Vagina (tissue), 2 donors: ENCODE measurements at regions not wholly inside any gene's neighbourhood (a gene's known extent, or its start where the extent isn't known, plus 50 kb on each side); places are given as distances from the start of the nearest gene placed in this dataset.

Experiments
- DNase-seq, 2 donors: peaks; one replicate each; pipeline ENCODE4 v3.0.0-alpha.2; 2017; ENCODE audit errors: extremely low spot score in 2 of 2
- H3K27ac ChIP-seq: fragments of 200-600 bp; sonication (generic); one replicate; pipeline ENCODE4 v1.5.1; 2019
- H3K27me3 ChIP-seq: fragments of 200-600 bp; sonication (generic); one replicate; pipeline ENCODE4 v1.5.1; 2019
- H3K36me3 ChIP-seq, 2 donors: fragments of 200-600 bp; sonication (generic); one replicate each; pipeline ENCODE4 v1.5.1; 2017 to 2019
- H3K4me1 ChIP-seq: fragments of 200-600 bp; sonication (generic); one replicate; pipeline ENCODE4 v1.5.1; 2019
- H3K4me3 ChIP-seq, 2 donors: fragments of 200-600 bp; sonication (generic); 1 replicate in 1 of 2; 2 replicates in 1 of 2; pipeline ENCODE4 v1.5.1; 2016 to 2019
- H3K9me3 ChIP-seq: fragments of 200-600 bp; sonication (generic); one replicate; pipeline ENCODE4 v1.5.1; 2019
- CTCF ChIP-seq, 3 experiments: fragments of 450-650 bp in 2 of 3; fragments of 200-600 bp in 1 of 3; sonication (generic) in 1 of 3; IDR thresholded peaks; one replicate each; pipeline ENCODE4 v1.5.1; 2017 to 2019; ENCODE audit warnings: antibody characterized with exemption in 3 of 3, mild to moderate bottlenecking in 2 of 3, moderate library complexity in 2 of 3
- POLR2A ChIP-seq, 2 donors: fragments of 450-650 bp; IDR thresholded peaks; one replicate each; pipeline ENCODE4 v1.6.1; 2017; ENCODE audit warnings: antibody characterized with exemption in 2 of 2, mild to moderate bottlenecking in 2 of 2, moderate library complexity in 2 of 2
- POLR2AphosphoS5 ChIP-seq, 2 donors: sonication (generic); formaldehyde crosslinking; IDR thresholded peaks; one replicate each; pipeline ENCODE4 v1.9.0; 2017; ENCODE audit warnings: antibody characterized with exemption in 2 of 2, mild to moderate bottlenecking in 2 of 2, low read depth in 1 of 2; ENCODE audit not compliant: insufficient read depth in 1 of 2
- intact Hi-C: fragments of 100-400 bp; cut with DNase I; formaldehyde crosslinking; loops from one replicate; pipeline ENCODE4 v1.15.1; 2023

GRCh38 chr6:97445407-97445806 lies 162.4 kb upstream of the MMS22L start:
- H3K36me3 ChIP-seq = no peaks in the 10 kb centered on the region
- TF ChIP-seq CTCF (IDR thresholded peaks at IDR 0.05) (no peak), POLR2A (IDR thresholded peaks at IDR 0.05) (no peak), POLR2AphosphoS5 (IDR thresholded peaks at IDR 0.05; ENCODE audit: insufficient read depth in 1 of 2, low read depth in 1 of 2) (no peak)
- no peaks in the 10 kb centered on the region for H3K9me3 ChIP-seq
- H3K4me3 ChIP-seq = no peak overlapping the region
- DNase-seq = no peak
- intact Hi-C loops = no loop called here
- H3K4me1 ChIP-seq = no peaks in the 10 kb centered on the region
- H3K27me3 ChIP-seq = no peaks in the 10 kb centered on the region
- H3K27ac ChIP-seq = no peak overlapping the region

- no peak overlapping the region for H3K4me3 ChIP-seq
- no peak overlapping the region for H3K27ac ChIP-seq
- intact Hi-C loops = no loop called here
- no peaks in the 10 kb centered on the region for H3K36me3 ChIP-seq
- no peaks in the 10 kb centered on the region for H3K9me3 ChIP-seq
- TF ChIP-seq POLR2A (IDR thresholded peaks at IDR 0.05) = no peak
- TF ChIP-seq CTCF (IDR thresholded peaks at IDR 0.05) = no peak
- TF ChIP-seq POLR2AphosphoS5 (IDR thresholded peaks at IDR 0.05; ENCODE audit: insufficient read depth in 1 of 2, low read depth in 1 of 2) = no peak
- H3K4me1 ChIP-seq = no peaks in the 10 kb centered on the region
- H3K27me3 ChIP-seq = no peaks in the 10 kb centered on the region
- DNase-seq = no peak
Observed at GRCh38 chr6:97449444-97449966, 166.5 kb upstream of the MMS22L start.

- Histone ChIP-seq H3K27me3 (no peaks in the 10 kb centered on the region), H3K36me3 (no peaks in the 10 kb centered on the region), H3K4me1 (no peaks in the 10 kb centered on the region), H3K4me3 (no peak overlapping the region), H3K9me3 (no peaks in the 10 kb centered on the region), H3K27ac (no peak overlapping the region)
- DNase-seq = no peak
- intact Hi-C loops = no loop called here
- TF ChIP-seq POLR2AphosphoS5 (IDR thresholded peaks at IDR 0.05; ENCODE audit: insufficient read depth in 1 of 2, low read depth in 1 of 2) = no peak
- TF ChIP-seq POLR2A (IDR thresholded peaks at IDR 0.05) = no peak
- no peak for TF ChIP-seq CTCF (IDR thresholded peaks at IDR 0.05)
Observed at GRCh38 chr6:97450087-97450486, 167.1 kb upstream of the MMS22L start.

GRCh38 chr6:97456070-97456469 lies 173.1 kb upstream of the MMS22L start:
- intact Hi-C loops = no loop called here
- Histone ChIP-seq H3K4me1 (no peaks in the 10 kb centered on the region), H3K4me3 (no peak overlapping the region), H3K27ac (no peak overlapping the region), H3K27me3 (no peaks in the 10 kb centered on the region), H3K9me3 (no peaks in the 10 kb centered on the region), H3K36me3 (no peaks in the 10 kb centered on the region)
- no peak for DNase-seq
- no peak for TF ChIP-seq CTCF (IDR thresholded peaks at IDR 0.05)

GRCh38 chr6:97459535-97459934 lies 176.5 kb upstream of the MMS22L start:
- Histone ChIP-seq H3K27ac (no peak overlapping the region), H3K27me3 (no peaks in the 10 kb centered on the region), H3K4me3 (no peak overlapping the region), H3K36me3 (no peaks in the 10 kb centered on the region), H3K4me1 (no peaks in the 10 kb centered on the region), H3K9me3 (no peaks in the 10 kb centered on the region)
- TF ChIP-seq CTCF (IDR thresholded peaks at IDR 0.05) (no peak), POLR2A (IDR thresholded peaks at IDR 0.05) (no peak), POLR2AphosphoS5 (IDR thresholded peaks at IDR 0.05; ENCODE audit: insufficient read depth in 1 of 2, low read depth in 1 of 2) (no peak)
- intact Hi-C loops = no loop called here
- no peak for DNase-seq
